Middle frontal gyrus (tissue), 1 donor: ENCODE measurements at regions not wholly inside any gene's neighbourhood (a gene's known extent, or its start where the extent isn't known, plus 50 kb on each side); places are given as distances from the start of the nearest gene placed in this dataset.
"Not testable (repeated sequence)": the region's sequence is repeated elsewhere in the genome, so short reads cannot be mapped to it uniquely, and the experiment has no call there.

ENCODE experiments used
- DNase-seq: peaks from one replicate; pipeline ENCODE4 v3.0.0-alpha.2; 2015; ENCODE audit warnings: low spot score; ENCODE audit errors: extremely low spot score

GRCh38 chr13:85132986-85133385 is 666.2 kb downstream of the SLITRK6 start:
- DNase-seq, result no peak

GRCh38 chr13:85123501-85123900 is 675.7 kb downstream of the SLITRK6 start:
- not testable (repeated sequence) for DNase-seq

- no peak for DNase-seq
Observed at GRCh38 chr13:85108356-85108755, 690.9 kb downstream of the SLITRK6 start.

GRCh38 chr13:85099245-85099644 is 700.0 kb downstream of the SLITRK6 start:
- no peak for DNase-seq

- DNase-seq, result no peak
Observed at GRCh38 chr13:85095418-85096272, 703.6 kb downstream of the SLITRK6 start.

GRCh38 chr13:85093808-85094207 is 705.4 kb downstream of the SLITRK6 start:
- DNase-seq, result no peak

- no peak for DNase-seq
Observed at GRCh38 chr13:85091631-85092234, 707.5 kb downstream of the SLITRK6 start.

- no peak for DNase-seq
Observed at GRCh38 chr13:85089186-85089585, 710.0 kb downstream of the SLITRK6 start.

- DNase-seq, result no peak
Observed at GRCh38 chr13:85080691-85081090, 718.5 kb downstream of the SLITRK6 start.

- no peak for DNase-seq
Observed at GRCh38 chr13:85076343-85076742, 722.9 kb downstream of the SLITRK6 start.

GRCh38 chr13:85074543-85075313 is 724.5 kb downstream of the SLITRK6 start:
- DNase-seq, result no peak

- no peak for DNase-seq
Observed at GRCh38 chr13:85068231-85068630, 731.0 kb downstream of the SLITRK6 start.

- DNase-seq, result no peak
Observed at GRCh38 chr13:85040215-85040614, 759.0 kb downstream of the SLITRK6 start.

GRCh38 chr13:85031771-85032170 is 767.4 kb downstream of the SLITRK6 start:
- no peak for DNase-seq

GRCh38 chr13:85028035-85028434 is 771.2 kb downstream of the SLITRK6 start:
- no peak for DNase-seq

- DNase-seq, result no peak
Observed at GRCh38 chr13:85019121-85019520, 780.1 kb downstream of the SLITRK6 start.

- no peak for DNase-seq
Observed at GRCh38 chr13:85013006-85013405, 786.2 kb downstream of the SLITRK6 start.

- no peak for DNase-seq
Observed at GRCh38 chr13:85009447-85009846, 789.8 kb downstream of the SLITRK6 start.

- no peak for DNase-seq
Observed at GRCh38 chr13:84999252-84999651, 800.0 kb downstream of the SLITRK6 start.

GRCh38 chr13:84998681-84999080 is 800.5 kb downstream of the SLITRK6 start:
- DNase-seq, result no peak

GRCh38 chr13:84997858-84998257 is 801.4 kb downstream of the SLITRK6 start:
- DNase-seq, result no peak

- DNase-seq, result no peak
Observed at GRCh38 chr13:84994582-84994981, 804.6 kb downstream of the SLITRK6 start.
